ENCODE measurements at regions not wholly inside any gene's neighbourhood (a gene's known extent, or its start where the extent isn't known, plus 50 kb on each side); places are given as distances from the start of the nearest gene placed in this dataset.

DNA sequence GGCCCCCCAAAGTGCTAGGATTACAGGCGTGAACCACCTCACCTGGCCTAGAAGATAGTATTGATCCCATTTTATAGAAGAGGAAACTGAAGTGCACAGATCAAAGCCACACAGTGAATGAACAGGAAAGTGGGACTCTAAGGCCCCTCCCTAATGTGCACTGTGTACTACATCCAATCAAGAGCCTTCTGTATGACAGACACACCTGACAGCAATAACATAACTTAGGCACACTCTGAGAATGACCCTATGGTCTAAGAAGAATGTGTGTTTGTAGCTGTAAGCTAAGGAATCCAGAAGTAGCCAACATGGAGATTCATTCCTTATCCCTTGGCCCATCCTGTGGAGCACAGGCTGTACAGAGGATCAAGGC is 271.2 kb downstream of the SMARCA2 start:
- Histone ChIP-seq H3K27ac (no peak overlapping the region), H3K4me3 (no peak overlapping the region), H3K27me3 (no peaks in the 10 kb centered on the region), H3K9me3 (no peaks in the 10 kb centered on the region), H3K4me1 (no peaks in the 10 kb centered on the region), H3K36me3 (no peaks in the 10 kb centered on the region)
- TF ChIP-seq POLR2A (IDR thresholded peaks at IDR 0.05), result no peak
- TF ChIP-seq, protein P1, sequence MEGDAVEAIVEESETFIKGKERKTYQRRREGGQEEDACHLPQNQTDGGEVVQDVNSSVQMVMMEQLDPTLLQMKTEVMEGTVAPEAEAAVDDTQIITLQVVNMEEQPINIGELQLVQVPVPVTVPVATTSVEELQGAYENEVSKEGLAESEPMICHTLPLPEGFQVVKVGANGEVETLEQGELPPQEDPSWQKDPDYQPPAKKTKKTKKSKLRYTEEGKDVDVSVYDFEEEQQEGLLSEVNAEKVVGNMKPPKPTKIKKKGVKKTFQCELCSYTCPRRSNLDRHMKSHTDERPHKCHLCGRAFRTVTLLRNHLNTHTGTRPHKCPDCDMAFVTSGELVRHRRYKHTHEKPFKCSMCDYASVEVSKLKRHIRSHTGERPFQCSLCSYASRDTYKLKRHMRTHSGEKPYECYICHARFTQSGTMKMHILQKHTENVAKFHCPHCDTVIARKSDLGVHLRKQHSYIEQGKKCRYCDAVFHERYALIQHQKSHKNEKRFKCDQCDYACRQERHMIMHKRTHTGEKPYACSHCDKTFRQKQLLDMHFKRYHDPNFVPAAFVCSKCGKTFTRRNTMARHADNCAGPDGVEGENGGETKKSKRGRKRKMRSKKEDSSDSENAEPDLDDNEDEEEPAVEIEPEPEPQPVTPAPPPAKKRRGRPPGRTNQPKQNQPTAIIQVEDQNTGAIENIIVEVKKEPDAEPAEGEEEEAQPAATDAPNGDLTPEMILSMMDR (IDR thresholded peaks at IDR 0.05), result no peak
- no peak for DNase-seq
- intact Hi-C loops (cut with DNase I; ENCODE audit: low total_unique reads), result no loop called here

DNA sequence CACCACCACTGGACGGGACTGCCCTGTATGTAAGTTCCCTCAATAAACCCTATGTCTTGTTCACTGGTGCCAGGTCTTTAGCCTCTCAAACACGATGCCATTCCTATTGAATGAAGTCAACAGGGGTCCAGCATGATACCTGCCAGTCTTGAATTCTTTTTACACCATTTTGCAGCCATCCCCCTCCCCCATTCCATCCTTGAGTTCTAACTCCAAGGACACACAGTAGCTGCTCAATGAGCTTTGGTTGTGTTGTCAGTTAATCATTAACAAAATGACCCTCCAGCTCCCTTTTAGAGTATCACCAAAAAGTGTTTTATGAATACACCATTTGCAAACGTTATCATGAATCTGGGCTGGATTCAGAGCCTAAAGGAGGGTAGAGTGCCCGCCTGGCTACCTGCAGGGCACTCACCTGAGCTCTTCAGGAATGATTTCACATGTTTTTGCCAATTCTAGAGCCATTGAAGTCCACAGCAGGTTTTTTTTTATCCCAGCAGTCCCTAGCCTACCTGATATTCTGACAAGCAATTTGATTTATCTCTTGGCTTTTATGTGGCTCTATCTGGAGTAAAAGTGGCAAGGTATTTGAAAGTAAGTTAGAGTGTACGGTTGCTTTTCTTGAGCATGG is 271.8 kb downstream of the SMARCA2 start:
- intact Hi-C loops (cut with DNase I; ENCODE audit: low total_unique reads), result no loop called here
- Histone ChIP-seq H3K4me3 (no peak overlapping the region), H3K9me3 (no peaks in the 10 kb centered on the region), H3K4me1 (no peaks in the 10 kb centered on the region), H3K27me3 (no peaks in the 10 kb centered on the region), H3K27ac (no peak overlapping the region), H3K36me3 (no peaks in the 10 kb centered on the region)
- DNase-seq, result no peak
- no peak for TF ChIP-seq POLR2A (IDR thresholded peaks at IDR 0.05)
- TF ChIP-seq, protein P1 (IDR thresholded peaks at IDR 0.05), result no peak

DNA sequence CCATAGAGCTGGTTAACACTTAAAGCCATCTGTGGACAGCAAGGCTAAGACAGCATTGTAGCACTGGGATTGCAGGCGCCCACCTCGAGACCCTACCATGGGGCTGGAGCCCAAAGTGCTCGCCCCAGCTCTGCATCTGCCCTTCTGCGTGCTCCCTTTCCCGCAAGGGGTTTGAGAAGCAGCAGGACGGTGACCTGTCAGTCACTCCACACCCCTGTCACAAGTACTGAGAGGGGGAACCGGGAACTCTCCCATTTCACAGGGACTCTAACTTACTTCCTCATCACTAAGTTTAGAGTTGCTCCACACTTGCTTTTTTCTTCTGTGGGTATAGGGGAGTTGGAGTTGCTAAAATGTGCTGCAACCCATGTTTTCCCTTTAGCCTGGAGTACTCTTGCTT is 273.2 kb downstream of the SMARCA2 start:
- no peak for TF ChIP-seq POLR2A (IDR thresholded peaks at IDR 0.05)
- TF ChIP-seq, protein P1 (IDR thresholded peaks at IDR 0.05), result no peak
- Histone ChIP-seq H3K4me1 (no peaks in the 10 kb centered on the region), H3K27me3 (no peaks in the 10 kb centered on the region), H3K9me3 (no peaks in the 10 kb centered on the region), H3K4me3 (no peak overlapping the region), H3K27ac (no peak overlapping the region), H3K36me3 (no peaks in the 10 kb centered on the region)
- DNase-seq, result no peak
- intact Hi-C loops (cut with DNase I; ENCODE audit: low total_unique reads), result no loop called here

DNA sequence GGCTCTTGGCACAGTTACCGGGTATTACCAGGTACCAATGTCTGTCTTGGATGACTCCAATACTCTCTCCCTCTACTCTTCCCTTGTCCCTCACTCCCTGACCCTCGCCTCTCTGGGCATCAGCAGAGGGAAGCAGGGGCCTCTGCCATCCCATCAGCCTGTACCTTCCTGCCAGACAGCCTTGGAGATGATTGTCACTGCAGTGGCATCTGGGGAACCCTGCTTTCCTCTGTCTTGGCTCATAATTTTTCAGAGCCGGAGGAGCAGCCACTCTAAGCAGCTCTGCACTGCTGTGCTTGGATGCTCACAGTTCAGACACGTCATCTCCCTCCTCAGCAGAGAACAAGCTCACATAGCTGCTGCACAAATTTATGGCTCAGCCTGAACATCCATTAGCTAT is 274.1 kb downstream of the SMARCA2 start:
- no peak overlapping the region for H3K27ac ChIP-seq
- no peaks in the 10 kb centered on the region for H3K27me3 ChIP-seq
- H3K9me3 ChIP-seq, result no peaks in the 10 kb centered on the region
- no peaks in the 10 kb centered on the region for H3K36me3 ChIP-seq
- H3K4me1 ChIP-seq, result no peaks in the 10 kb centered on the region
- TF ChIP-seq POLR2A (IDR thresholded peaks at IDR 0.05), result no peak
- TF ChIP-seq, protein P1 (IDR thresholded peaks at IDR 0.05), result no peak
- intact Hi-C loops (cut with DNase I; ENCODE audit: low total_unique reads), result no loop called here
- no peak overlapping the region for H3K4me3 ChIP-seq
- DNase-seq, result no peak

DNA sequence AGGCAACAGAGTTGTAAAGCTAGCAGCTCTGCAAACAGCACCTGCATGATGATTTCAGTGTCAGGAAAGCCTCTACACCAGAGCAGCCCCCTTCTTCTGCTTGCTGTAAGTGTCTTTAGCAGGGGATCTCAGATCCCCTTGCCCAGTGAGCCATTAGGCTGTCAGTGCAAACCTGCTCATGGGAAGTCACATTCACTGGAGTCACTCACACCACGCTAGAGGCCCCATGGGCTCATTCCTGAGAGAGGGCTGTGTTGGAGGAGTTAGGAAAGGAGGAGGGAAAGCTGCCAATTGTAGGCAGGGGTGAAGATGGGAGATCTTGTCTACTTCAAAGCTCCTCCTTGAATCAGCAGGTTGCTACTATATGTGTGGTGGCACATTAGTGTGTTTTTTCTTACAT is 275.2 kb downstream of the SMARCA2 start:
- no peaks in the 10 kb centered on the region for H3K9me3 ChIP-seq
- no peaks in the 10 kb centered on the region for H3K27me3 ChIP-seq
- no peak overlapping the region for H3K4me3 ChIP-seq
- H3K36me3 ChIP-seq, result no peaks in the 10 kb centered on the region
- DNase-seq, result no peak
- no peaks in the 10 kb centered on the region for H3K4me1 ChIP-seq
- TF ChIP-seq, protein P1 (IDR thresholded peaks at IDR 0.05), result no peak
- TF ChIP-seq POLR2A (IDR thresholded peaks at IDR 0.05), result no peak
- H3K27ac ChIP-seq, result no peak overlapping the region
- intact Hi-C loops (cut with DNase I; ENCODE audit: low total_unique reads), result no loop called here
